SK-N-SH (cell line): ENCODE measurements at regions not wholly inside any gene's neighbourhood (a gene's known extent, or its start where the extent isn't known, plus 50 kb on each side); places are given as distances from the start of the nearest gene placed in this dataset.

Source experiments
- CTCF ChIA-PET: fragments of 300-600, 350-600 bp; formaldehyde crosslinking; extraction: SDS; loops from one replicate; lab custom pipeline; 2021; lab: Yijun Ruan, JAX
- POLR2A ChIA-PET: fragments of 350-600 bp; sonication (Branson Sonifier 250); formaldehyde crosslinking; extraction: SDS; loops from one replicate; lab custom pipeline; 2020; ENCODE audit warnings: antibody characterized with exemption, inconsistent platforms; lab: Yijun Ruan, JAX
- DNase-seq: peaks from one replicate; pipeline ENCODE4 v3.0.0; 2012
- H2AFZ ChIP-seq: fragments of 200-600 bp; sonication (generic); 2 replicates; pipeline ENCODE4 v1.8.1; 2016; ENCODE audit warnings: antibody characterized with exemption, mild to moderate bottlenecking, low read depth
- H3F3A ChIP-seq: fragments of 200-600 bp; sonication (generic); replicated peaks from 2 replicates; pipeline ENCODE3; 2016; ENCODE audit warnings: antibody characterized with exemption, mild to moderate bottlenecking; ENCODE audit not compliant: insufficient read depth
- H3K27ac ChIP-seq, 2 experiments: fragments of 200-500 bp in 1 of 2; fragments of 200-600 bp in 1 of 2; sonication (Bioruptor generic) in 1 of 2; sonication (generic), shearing (Covaris generic) in 1 of 2; 2 replicates each; pipeline versions ENCODE4 v1.5.1 to v1.6.1; 2014 to 2016; ENCODE audit warnings: low read depth in 2 of 2, inconsistent platforms in 1 of 2, low read length in 1 of 2, mild to moderate bottlenecking in 1 of 2, mixed read lengths in 1 of 2
- H3K27me3 ChIP-seq: fragments of 200-600 bp; sonication (generic), shearing (Covaris generic); 2 replicates; pipeline ENCODE4 v1.6.1; 2016; ENCODE audit warnings: mixed run types; ENCODE audit not compliant: insufficient read depth
- H3K36me3 ChIP-seq, 2 experiments: fragments of 200-500 bp in 1 of 2; fragments of 200-600 bp in 1 of 2; sonication (Bioruptor generic) in 1 of 2; sonication (generic) in 1 of 2; replicated peaks in 1 of 2; 2 replicates each; pipeline versions ENCODE3 to v1.5.1; 2014 to 2016; ENCODE audit warnings: low read length in 1 of 2, mild to moderate bottlenecking in 1 of 2; ENCODE audit not compliant: insufficient read depth in 2 of 2, control insufficient read depth in 1 of 2
- H3K4me1 ChIP-seq, 2 experiments: fragments of 200-500 bp in 1 of 2; fragments of 200-600 bp in 1 of 2; sonication (Bioruptor generic) in 1 of 2; sonication (generic), shearing (Covaris generic) in 1 of 2; 2 replicates each; pipeline versions ENCODE4 v1.5.1 to v1.6.1; 2014 to 2016; ENCODE audit warnings: low read depth in 1 of 2, low read length in 1 of 2, mixed run types in 1 of 2; ENCODE audit not compliant: insufficient read depth in 2 of 2, control insufficient read depth in 1 of 2
- H3K4me2 ChIP-seq: fragments of 200-600 bp; sonication (generic), shearing (Covaris generic); 2 replicates; pipeline ENCODE4 v1.6.1; 2017; ENCODE audit warnings: mixed run types
- H3K4me3 ChIP-seq, 2 experiments: fragments of 200-500 bp in 1 of 2; fragments of 200-600 bp in 1 of 2; sonication (Bioruptor generic) in 1 of 2; sonication (generic), shearing (Covaris generic) in 1 of 2; 2 replicates each; pipeline versions ENCODE4 v1.5.1 to v1.8.1; 2014 to 2016; ENCODE audit warnings: low read depth in 2 of 2, inconsistent platforms in 1 of 2, low read length in 1 of 2, mild to moderate bottlenecking in 1 of 2, mixed read lengths in 1 of 2, moderate library complexity in 1 of 2
- H3K79me2 ChIP-seq: fragments of 200-600 bp; sonication (generic); 2 replicates; pipeline ENCODE4 v1.8.1; 2017; ENCODE audit warnings: mild to moderate bottlenecking; ENCODE audit not compliant: insufficient read depth
- H3K9ac ChIP-seq: fragments of 200-600 bp; sonication (generic); 2 replicates; pipeline ENCODE4 v1.6.1; 2017; ENCODE audit warnings: mixed run types
- H3K9me2 ChIP-seq: fragments of 200-600 bp; sonication (generic); 2 replicates; pipeline ENCODE4 v1.6.1; 2017; ENCODE audit warnings: mixed run types
- H3K9me3 ChIP-seq: fragments of 200-600 bp; sonication (generic); 2 replicates; pipeline ENCODE4 v1.6.1; 2017; ENCODE audit warnings: mixed run types, mild to moderate bottlenecking, moderate library complexity
- H4K20me1 ChIP-seq: fragments of 200-600 bp; sonication (generic); 2 replicates; pipeline ENCODE4 v1.6.1; 2017; ENCODE audit warnings: mild to moderate bottlenecking, mixed run types; ENCODE audit not compliant: insufficient read depth
- EP300 ChIP-seq, 2 experiments: IDR thresholded peaks; 2 replicates each; pipeline versions ENCODE4 v1.4.0 to v1.6.1; 2012; ENCODE audit warnings: borderline replicate concordance in 1 of 2, low read depth in 1 of 2, low read length in 1 of 2
- FOSL2 ChIP-seq: IDR thresholded peaks from 2 replicates; pipeline ENCODE4 v1.4.0; 2012; ENCODE audit warnings: low read depth, mild to moderate bottlenecking, moderate library complexity, borderline replicate concordance
- GATA2 ChIP-seq: sonication (generic); formaldehyde crosslinking; IDR thresholded peaks from 2 replicates; pipeline ENCODE4 v1.5.0; 2020; ENCODE audit warnings: mild to moderate bottlenecking, missing genetic modification reagents
- JUND ChIP-seq: IDR thresholded peaks from 2 replicates; pipeline ENCODE4 v1.4.0; 2012
- MXI1 ChIP-seq: IDR thresholded peaks from 2 replicates; pipeline ENCODE4 v1.6.1; 2012; ENCODE audit warnings: mild to moderate bottlenecking, low read depth, low read length, improper control_type of control experiment
- NRF1 ChIP-seq: IDR thresholded peaks from 2 replicates; pipeline ENCODE4 v1.6.1; 2012; ENCODE audit warnings: low read depth, mild to moderate bottlenecking, low read length
- POLR2AphosphoS5 ChIP-seq: IDR thresholded peaks from 2 replicates; pipeline ENCODE4 v1.6.1; 2012; ENCODE audit warnings: low read depth, low read length
- RCOR1 ChIP-seq: fragments of 150-350 bp; IDR thresholded peaks from 2 replicates; pipeline ENCODE4 v1.6.1; 2017; ENCODE audit warnings: antibody characterized with exemption, low read length
- RXRA ChIP-seq: IDR thresholded peaks from 2 replicates; pipeline ENCODE4 v1.4.0; 2012; ENCODE audit warnings: low read depth, mild to moderate bottlenecking, borderline replicate concordance
- WGBS: methylation state at CpG from one replicate; pipeline ENCODE4 v1.1.6; 2017; ENCODE audit warnings: low lambda C conversion rate; 5-methylcytosine and 5-hydroxymethylcytosine counted together
- TF ChIP-seq, protein P1 (sequence below): fragments of 150-350 bp; IDR thresholded peaks from 2 replicates; pipeline ENCODE4 v1.6.1; 2017; ENCODE audit warnings: antibody characterized with exemption, low read length, low read depth, borderline replicate concordance
- TF ChIP-seq, protein P2 (sequence below): fragments of 200-600 bp; sonication (generic); IDR thresholded peaks from 2 replicates; pipeline ENCODE4 v1.6.1; 2017; ENCODE audit warnings: antibody characterized with exemption, mild to moderate bottlenecking, moderate library complexity
- TF ChIP-seq, protein P3 (sequence below): IDR thresholded peaks from 2 replicates; pipeline ENCODE4 v1.6.1; 2012; ENCODE audit warnings: mild to moderate bottlenecking, low read depth, low read length, moderate library complexity
- TF ChIP-seq, protein P4 (sequence below): fragments of 150-350 bp; IDR thresholded peaks from 2 replicates; pipeline ENCODE4 v1.6.1; 2016; ENCODE audit warnings: mild to moderate bottlenecking, low read depth, low read length
- TF ChIP-seq, protein P5 (sequence below): IDR thresholded peaks from 2 replicates; pipeline ENCODE4 v1.4.0; 2012; ENCODE audit warnings: low read depth, borderline replicate concordance

DNA sequence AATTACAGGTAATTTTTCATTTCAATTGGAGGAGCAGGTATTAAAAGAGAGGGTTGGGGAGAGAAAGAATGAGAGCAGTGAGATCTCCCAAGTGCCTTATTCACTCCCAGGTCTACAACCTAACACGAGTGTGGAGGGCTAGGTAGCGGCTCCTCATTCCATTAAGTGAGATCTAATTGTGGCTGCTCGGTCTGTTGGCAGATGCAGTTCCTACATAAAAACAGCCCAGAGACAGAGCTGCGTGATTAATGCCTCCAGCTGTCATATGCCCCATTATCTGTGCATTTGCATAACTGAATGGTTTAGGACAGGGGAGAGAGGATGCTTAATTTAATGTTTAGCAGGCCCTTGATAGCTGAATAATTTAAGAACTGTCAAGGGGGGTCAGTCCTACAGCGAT lies 100.5 kb downstream of the PSAT1 start:
- 17% methylated on average over 5 of the region's 5 CpGs for WGBS
- no peaks in the 10 kb centered on the region for H3K9me2 ChIP-seq
- no peaks in the 10 kb centered on the region; the same call in 1 of the 2 replicates for H3K27me3 ChIP-seq
- H3K4me1 ChIP-seq, result peaks cover 0 to 15% of the 10 kb centered on the region in 2 experiments; a peak in 2 of 4 replicates
- no peaks in the 10 kb centered on the region for H3K9me3 ChIP-seq
- H3K36me3 ChIP-seq, result no peaks in the 10 kb centered on the region
- H3K4me2 ChIP-seq, result no peak overlapping the region
- no peak overlapping the region for H3K4me3 ChIP-seq
- peak overlapping the region in 1 of 2 experiments; percentile 67; a peak in 2 of 4 replicates for H3K27ac ChIP-seq
- H3K79me2 ChIP-seq, result no peaks in the 10 kb centered on the region
- ChIA-PET POLR2A (no interaction called here), CTCF (interaction anchor here (0.8 to 2.7 kb wide), 3 partner anchors 17 to 31 kb away, joined by 3 to 12 read pairs (median 4); no protein-coding TSS in a partner anchor)
- H3F3A ChIP-seq, result no peaks in the 10 kb centered on the region
- TF ChIP-seq RXRA (no peak), MXI1 (peak; percentile 18; the same call in 1 of the 2 replicates), NRF1 (no peak), POLR2AphosphoS5 (no peak), EP300 (IDR thresholded peaks at IDR 0.05; ENCODE audit: borderline replicate concordance in 1 of 2, low read depth in 1 of 2, low read length in 1 of 2) (peak in 1 of 2 experiments; percentile 46; a peak in 1 of 4 replicates), FOSL2 (no peak), GATA2 (no peak), RCOR1 (no peak), JUND (no peak)
- TF ChIP-seq, protein P1, sequence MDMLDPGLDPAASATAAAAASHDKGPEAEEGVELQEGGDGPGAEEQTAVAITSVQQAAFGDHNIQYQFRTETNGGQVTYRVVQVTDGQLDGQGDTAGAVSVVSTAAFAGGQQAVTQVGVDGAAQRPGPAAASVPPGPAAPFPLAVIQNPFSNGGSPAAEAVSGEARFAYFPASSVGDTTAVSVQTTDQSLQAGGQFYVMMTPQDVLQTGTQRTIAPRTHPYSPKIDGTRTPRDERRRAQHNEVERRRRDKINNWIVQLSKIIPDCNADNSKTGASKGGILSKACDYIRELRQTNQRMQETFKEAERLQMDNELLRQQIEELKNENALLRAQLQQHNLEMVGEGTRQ, result no peak
- TF ChIP-seq, protein P2, sequence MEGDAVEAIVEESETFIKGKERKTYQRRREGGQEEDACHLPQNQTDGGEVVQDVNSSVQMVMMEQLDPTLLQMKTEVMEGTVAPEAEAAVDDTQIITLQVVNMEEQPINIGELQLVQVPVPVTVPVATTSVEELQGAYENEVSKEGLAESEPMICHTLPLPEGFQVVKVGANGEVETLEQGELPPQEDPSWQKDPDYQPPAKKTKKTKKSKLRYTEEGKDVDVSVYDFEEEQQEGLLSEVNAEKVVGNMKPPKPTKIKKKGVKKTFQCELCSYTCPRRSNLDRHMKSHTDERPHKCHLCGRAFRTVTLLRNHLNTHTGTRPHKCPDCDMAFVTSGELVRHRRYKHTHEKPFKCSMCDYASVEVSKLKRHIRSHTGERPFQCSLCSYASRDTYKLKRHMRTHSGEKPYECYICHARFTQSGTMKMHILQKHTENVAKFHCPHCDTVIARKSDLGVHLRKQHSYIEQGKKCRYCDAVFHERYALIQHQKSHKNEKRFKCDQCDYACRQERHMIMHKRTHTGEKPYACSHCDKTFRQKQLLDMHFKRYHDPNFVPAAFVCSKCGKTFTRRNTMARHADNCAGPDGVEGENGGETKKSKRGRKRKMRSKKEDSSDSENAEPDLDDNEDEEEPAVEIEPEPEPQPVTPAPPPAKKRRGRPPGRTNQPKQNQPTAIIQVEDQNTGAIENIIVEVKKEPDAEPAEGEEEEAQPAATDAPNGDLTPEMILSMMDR, result no peak
- TF ChIP-seq, protein P3, sequence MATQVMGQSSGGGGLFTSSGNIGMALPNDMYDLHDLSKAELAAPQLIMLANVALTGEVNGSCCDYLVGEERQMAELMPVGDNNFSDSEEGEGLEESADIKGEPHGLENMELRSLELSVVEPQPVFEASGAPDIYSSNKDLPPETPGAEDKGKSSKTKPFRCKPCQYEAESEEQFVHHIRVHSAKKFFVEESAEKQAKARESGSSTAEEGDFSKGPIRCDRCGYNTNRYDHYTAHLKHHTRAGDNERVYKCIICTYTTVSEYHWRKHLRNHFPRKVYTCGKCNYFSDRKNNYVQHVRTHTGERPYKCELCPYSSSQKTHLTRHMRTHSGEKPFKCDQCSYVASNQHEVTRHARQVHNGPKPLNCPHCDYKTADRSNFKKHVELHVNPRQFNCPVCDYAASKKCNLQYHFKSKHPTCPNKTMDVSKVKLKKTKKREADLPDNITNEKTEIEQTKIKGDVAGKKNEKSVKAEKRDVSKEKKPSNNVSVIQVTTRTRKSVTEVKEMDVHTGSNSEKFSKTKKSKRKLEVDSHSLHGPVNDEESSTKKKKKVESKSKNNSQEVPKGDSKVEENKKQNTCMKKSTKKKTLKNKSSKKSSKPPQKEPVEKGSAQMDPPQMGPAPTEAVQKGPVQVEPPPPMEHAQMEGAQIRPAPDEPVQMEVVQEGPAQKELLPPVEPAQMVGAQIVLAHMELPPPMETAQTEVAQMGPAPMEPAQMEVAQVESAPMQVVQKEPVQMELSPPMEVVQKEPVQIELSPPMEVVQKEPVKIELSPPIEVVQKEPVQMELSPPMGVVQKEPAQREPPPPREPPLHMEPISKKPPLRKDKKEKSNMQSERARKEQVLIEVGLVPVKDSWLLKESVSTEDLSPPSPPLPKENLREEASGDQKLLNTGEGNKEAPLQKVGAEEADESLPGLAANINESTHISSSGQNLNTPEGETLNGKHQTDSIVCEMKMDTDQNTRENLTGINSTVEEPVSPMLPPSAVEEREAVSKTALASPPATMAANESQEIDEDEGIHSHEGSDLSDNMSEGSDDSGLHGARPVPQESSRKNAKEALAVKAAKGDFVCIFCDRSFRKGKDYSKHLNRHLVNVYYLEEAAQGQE, result no peak
- TF ChIP-seq, protein P4, sequence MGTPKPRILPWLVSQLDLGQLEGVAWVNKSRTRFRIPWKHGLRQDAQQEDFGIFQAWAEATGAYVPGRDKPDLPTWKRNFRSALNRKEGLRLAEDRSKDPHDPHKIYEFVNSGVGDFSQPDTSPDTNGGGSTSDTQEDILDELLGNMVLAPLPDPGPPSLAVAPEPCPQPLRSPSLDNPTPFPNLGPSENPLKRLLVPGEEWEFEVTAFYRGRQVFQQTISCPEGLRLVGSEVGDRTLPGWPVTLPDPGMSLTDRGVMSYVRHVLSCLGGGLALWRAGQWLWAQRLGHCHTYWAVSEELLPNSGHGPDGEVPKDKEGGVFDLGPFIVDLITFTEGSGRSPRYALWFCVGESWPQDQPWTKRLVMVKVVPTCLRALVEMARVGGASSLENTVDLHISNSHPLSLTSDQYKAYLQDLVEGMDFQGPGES, result no peak
- TF ChIP-seq, protein P5, sequence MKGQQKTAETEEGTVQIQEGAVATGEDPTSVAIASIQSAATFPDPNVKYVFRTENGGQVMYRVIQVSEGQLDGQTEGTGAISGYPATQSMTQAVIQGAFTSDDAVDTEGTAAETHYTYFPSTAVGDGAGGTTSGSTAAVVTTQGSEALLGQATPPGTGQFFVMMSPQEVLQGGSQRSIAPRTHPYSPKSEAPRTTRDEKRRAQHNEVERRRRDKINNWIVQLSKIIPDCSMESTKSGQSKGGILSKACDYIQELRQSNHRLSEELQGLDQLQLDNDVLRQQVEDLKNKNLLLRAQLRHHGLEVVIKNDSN, result no peak
- peak; percentile 50 for DNase-seq
- no peaks in the 10 kb centered on the region for H4K20me1 ChIP-seq
- no peak overlapping the region for H3K9ac ChIP-seq
- no peak overlapping the region for H2AFZ ChIP-seq
